ENCODE measurements at regions not wholly inside any gene's neighbourhood (a gene's known extent, or its start where the extent isn't known, plus 50 kb on each side); places are given as distances from the start of the nearest gene placed in this dataset.

- no peak for DNase-seq (ENCODE audit: insufficient read length, low spot score)
- no peak for TF ChIP-seq POLR2A (IDR thresholded peaks at IDR 0.05; ENCODE audit: low read depth, low read length)
- no peak for FAIRE-seq
Measured at GRCh38 chr10:129400426-129400825, 66.6 kb upstream of the MGMT start.

- TF ChIP-seq POLR2A (IDR thresholded peaks at IDR 0.05; ENCODE audit: low read depth, low read length), result no peak
- DNase-seq (ENCODE audit: insufficient read length, low spot score), result no peak
- no peak for FAIRE-seq
Measured at GRCh38 chr10:129402459-129402858, 64.6 kb upstream of the MGMT start.

GRCh38 chr10:129404091-129404490 is 63.0 kb upstream of the MGMT start:
- DNase-seq (ENCODE audit: insufficient read length, low spot score), result no peak
- FAIRE-seq, result no peak
- TF ChIP-seq POLR2A (IDR thresholded peaks at IDR 0.05; ENCODE audit: low read depth, low read length), result no peak

GRCh38 chr10:129405389-129405788 is 61.7 kb upstream of the MGMT start:
- FAIRE-seq, result no peak
- TF ChIP-seq POLR2A (IDR thresholded peaks at IDR 0.05; ENCODE audit: low read depth, low read length), result no peak
- no peak for DNase-seq (ENCODE audit: insufficient read length, low spot score)

- no peak for DNase-seq (ENCODE audit: insufficient read length, low spot score)
- TF ChIP-seq POLR2A (IDR thresholded peaks at IDR 0.05; ENCODE audit: low read depth, low read length), result no peak
- FAIRE-seq, result no peak
Measured at GRCh38 chr10:129410688-129411392, 56.2 kb upstream of the MGMT start.

- no peak for TF ChIP-seq POLR2A (IDR thresholded peaks at IDR 0.05; ENCODE audit: low read depth, low read length)
- no peak for FAIRE-seq
Measured at GRCh38 chr10:129411393-129411705, 55.7 kb upstream of the MGMT start.

GRCh38 chr10:129411772-129412171 is 55.3 kb upstream of the MGMT start:
- TF ChIP-seq POLR2A (IDR thresholded peaks at IDR 0.05; ENCODE audit: low read depth, low read length), result no peak
- DNase-seq (ENCODE audit: insufficient read length, low spot score), result no peak
- FAIRE-seq, result no peak

More at GRCh38 chr10:129411393-129411705, 55.7 kb upstream of the MGMT start:
- no peak for DNase-seq (ENCODE audit: insufficient read length, low spot score)

- TF ChIP-seq POLR2A (IDR thresholded peaks at IDR 0.05; ENCODE audit: low read depth, low read length), result no peak
- FAIRE-seq, result no peak
- DNase-seq (ENCODE audit: insufficient read length, low spot score), result no peak
Measured at GRCh38 chr10:129413024-129413423, 54.0 kb upstream of the MGMT start.

GRCh38 chr10:129415215-129416140 is 51.6 kb upstream of the MGMT start:
- no peak for FAIRE-seq
- no peak for TF ChIP-seq POLR2A (IDR thresholded peaks at IDR 0.05; ENCODE audit: low read depth, low read length)
- DNase-seq (ENCODE audit: insufficient read length, low spot score), result no peak

- DNase-seq (ENCODE audit: insufficient read length, low spot score) (no peak), FAIRE-seq (no peak)
- no peak for TF ChIP-seq POLR2A (IDR thresholded peaks at IDR 0.05; ENCODE audit: low read depth, low read length)
Measured at GRCh38 chr10:129416155-129416554, 50.9 kb upstream of the MGMT start.

- DNase-seq (ENCODE audit: insufficient read length, low spot score) (no peak), FAIRE-seq (no peak)
- TF ChIP-seq POLR2A (IDR thresholded peaks at IDR 0.05; ENCODE audit: low read depth, low read length), result no peak
Measured at GRCh38 chr10:129416956-129417765, 49.9 kb upstream of the MGMT start.

Measured in H54 (cell line).